ENCODE measurements at regions not wholly inside any gene's neighbourhood (a gene's known extent, or its start where the extent isn't known, plus 50 kb on each side); places are given as distances from the start of the nearest gene placed in this dataset.
"Not testable (repeated sequence)": the region's sequence is repeated elsewhere in the genome, so short reads cannot be mapped to it uniquely, and the experiment has no call there.

GRCh38 chr6:101088594-101088993 is 207.5 kb upstream of the ASCC3 start:
- no peak for TF ChIP-seq POLR2A (IDR thresholded peaks at IDR 0.05)
- H3K4me1 ChIP-seq, result no peaks in the 10 kb centered on the region
- no peak overlapping the region for H3K27ac ChIP-seq
- in situ Hi-C loops (cut with MboI; ENCODE audit: low sequenced_read_pairs in 4 of 4), result no loop called here
- DNase-seq, result no peak
- ATAC-seq, result no peak
- no peaks in the 10 kb centered on the region for H3K9me3 ChIP-seq
- H3K36me3 ChIP-seq, result no peaks in the 10 kb centered on the region
- no peaks in the 10 kb centered on the region for H3K27me3 ChIP-seq
- H3K4me3 ChIP-seq, result no peak overlapping the region
- intact Hi-C loops (cut with DNase I; ENCODE audit: low total_unique reads), result no loop called here

- intact Hi-C loops (cut with DNase I; ENCODE audit: low total_unique reads) (no loop called here), in situ Hi-C loops (cut with MboI; ENCODE audit: low sequenced_read_pairs in 4 of 4) (no loop called here)
- Histone ChIP-seq H3K27ac (no peak overlapping the region), H3K9me3 (no peaks in the 10 kb centered on the region), H3K4me3 (no peak overlapping the region), H3K4me1 (no peaks in the 10 kb centered on the region), H3K36me3 (no peaks in the 10 kb centered on the region), H3K27me3 (no peaks in the 10 kb centered on the region)
- ATAC-seq (no peak), DNase-seq (no peak)
- TF ChIP-seq POLR2A (IDR thresholded peaks at IDR 0.05), result no peak
- TF ChIP-seq CTCF (IDR thresholded peaks at IDR 0.05 in 4 of 5, conservative IDR thresholded peaks at IDR 0.05 in 1 of 5), result no peak
Observed at GRCh38 chr6:101089640-101090039, 208.5 kb upstream of the ASCC3 start.

- in situ Hi-C loops (cut with MboI; ENCODE audit: low sequenced_read_pairs in 4 of 4) (no loop called here), intact Hi-C loops (cut with DNase I; ENCODE audit: low total_unique reads) (no loop called here)
- Histone ChIP-seq H3K4me1 (no peaks in the 10 kb centered on the region), H3K27me3 (no peaks in the 10 kb centered on the region), H3K9me3 (no peaks in the 10 kb centered on the region), H3K27ac (no peak overlapping the region), H3K4me3 (no peak overlapping the region), H3K36me3 (no peaks in the 10 kb centered on the region)
- DNase-seq, result no peak
- no peak for ATAC-seq
- no peak for TF ChIP-seq POLR2A (IDR thresholded peaks at IDR 0.05)
- no peak for TF ChIP-seq CTCF (IDR thresholded peaks at IDR 0.05 in 4 of 5, conservative IDR thresholded peaks at IDR 0.05 in 1 of 5)
Observed at GRCh38 chr6:101090281-101090680, 209.2 kb upstream of the ASCC3 start.

GRCh38 chr6:101098605-101099004 is 217.5 kb upstream of the ASCC3 start:
- intact Hi-C loops (cut with DNase I; ENCODE audit: low total_unique reads); H3K27me3 ChIP-seq; in situ Hi-C loops (cut with MboI; ENCODE audit: low sequenced_read_pairs in 4 of 4); H3K4me3 ChIP-seq; H3K36me3 ChIP-seq; H3K4me1 ChIP-seq; DNase-seq; ATAC-seq; H3K9me3 ChIP-seq; H3K27ac ChIP-seq: not testable (repeated sequence)

- no peak for DNase-seq
- Histone ChIP-seq H3K36me3 (no peaks in the 10 kb centered on the region), H3K27me3 (no peaks in the 10 kb centered on the region), H3K4me3 (no peak overlapping the region), H3K9me3 (no peaks in the 10 kb centered on the region), H3K27ac (no peak overlapping the region), H3K4me1 (no peaks in the 10 kb centered on the region)
- in situ Hi-C loops (cut with MboI; ENCODE audit: low sequenced_read_pairs in 4 of 4), result no loop called here
- intact Hi-C loops (cut with DNase I; ENCODE audit: low total_unique reads), result no loop called here
- no peak for TF ChIP-seq POLR2A (IDR thresholded peaks at IDR 0.05)
- TF ChIP-seq CTCF (IDR thresholded peaks at IDR 0.05 in 4 of 5, conservative IDR thresholded peaks at IDR 0.05 in 1 of 5), result no peak
- no peak for ATAC-seq
Observed at GRCh38 chr6:101102702-101103101, 221.6 kb upstream of the ASCC3 start.

- H3K9me3 ChIP-seq, result no peaks in the 10 kb centered on the region
- TF ChIP-seq CTCF (IDR thresholded peaks at IDR 0.05 in 4 of 5, conservative IDR thresholded peaks at IDR 0.05 in 1 of 5) (no peak), POLR2A (IDR thresholded peaks at IDR 0.05) (no peak)
- no peak overlapping the region for H3K27ac ChIP-seq
- DNase-seq (no peak), ATAC-seq (no peak)
- H3K36me3 ChIP-seq, result no peaks in the 10 kb centered on the region
- H3K4me1 ChIP-seq, result no peaks in the 10 kb centered on the region
- in situ Hi-C loops (cut with MboI; ENCODE audit: low sequenced_read_pairs in 4 of 4) (no loop called here), intact Hi-C loops (cut with DNase I; ENCODE audit: low total_unique reads) (no loop called here)
- no peak overlapping the region for H3K4me3 ChIP-seq
- H3K27me3 ChIP-seq, result no peaks in the 10 kb centered on the region
Observed at GRCh38 chr6:101108286-101108685, 227.2 kb upstream of the ASCC3 start.

All from gastrocnemius medialis (tissue), 4 donors.